ENCODE measurements at regions not wholly inside any gene's neighbourhood (a gene's known extent, or its start where the extent isn't known, plus 50 kb on each side); places are given as distances from the start of the nearest gene placed in this dataset.

- WGBS (ENCODE audit: insufficient coverage): 90% methylated on average over 4 of the region's 4 CpGs
- peaks cover 0 to 5% of the 10 kb centered on the region in 2 donors for H3K9me3 Mint-ChIP-seq
- Histone ChIP-seq H3K36me3 (ENCODE audit: control insufficient read depth, insufficient read depth, low read length) (no peaks in the 10 kb centered on the region), H3K4me1 (ENCODE audit: control insufficient read depth, insufficient read depth, low read length) (no peaks in the 10 kb centered on the region), H3K4me3 (ENCODE audit: low read length) (no peak overlapping the region), H3K9me3 (ENCODE audit: control insufficient read depth, insufficient read depth, low read length) (no peaks in the 10 kb centered on the region), H3K27ac (ENCODE audit: low read length) (no peak overlapping the region), H3K27me3 (ENCODE audit: control insufficient read depth, insufficient read depth, low read length) (no peaks in the 10 kb centered on the region)
- H3K27ac Mint-ChIP-seq: no peak overlapping the region
- no peaks in the 10 kb centered on the region for H3K4me1 Mint-ChIP-seq
- no peak for DNase-seq
- TF ChIP-seq, protein P1, sequence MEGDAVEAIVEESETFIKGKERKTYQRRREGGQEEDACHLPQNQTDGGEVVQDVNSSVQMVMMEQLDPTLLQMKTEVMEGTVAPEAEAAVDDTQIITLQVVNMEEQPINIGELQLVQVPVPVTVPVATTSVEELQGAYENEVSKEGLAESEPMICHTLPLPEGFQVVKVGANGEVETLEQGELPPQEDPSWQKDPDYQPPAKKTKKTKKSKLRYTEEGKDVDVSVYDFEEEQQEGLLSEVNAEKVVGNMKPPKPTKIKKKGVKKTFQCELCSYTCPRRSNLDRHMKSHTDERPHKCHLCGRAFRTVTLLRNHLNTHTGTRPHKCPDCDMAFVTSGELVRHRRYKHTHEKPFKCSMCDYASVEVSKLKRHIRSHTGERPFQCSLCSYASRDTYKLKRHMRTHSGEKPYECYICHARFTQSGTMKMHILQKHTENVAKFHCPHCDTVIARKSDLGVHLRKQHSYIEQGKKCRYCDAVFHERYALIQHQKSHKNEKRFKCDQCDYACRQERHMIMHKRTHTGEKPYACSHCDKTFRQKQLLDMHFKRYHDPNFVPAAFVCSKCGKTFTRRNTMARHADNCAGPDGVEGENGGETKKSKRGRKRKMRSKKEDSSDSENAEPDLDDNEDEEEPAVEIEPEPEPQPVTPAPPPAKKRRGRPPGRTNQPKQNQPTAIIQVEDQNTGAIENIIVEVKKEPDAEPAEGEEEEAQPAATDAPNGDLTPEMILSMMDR (IDR thresholded peaks at IDR 0.05): no peak
- no peaks in the 10 kb centered on the region for H3K27me3 Mint-ChIP-seq (ENCODE audit: low read depth in 2 of 2)
- no peaks in the 10 kb centered on the region for H3K36me3 Mint-ChIP-seq
- intact Hi-C loops (cut with micrococcal nuclease): no loop called here
- no peak overlapping the region for H3K4me3 Mint-ChIP-seq
- ATAC-seq: no peak
Measured at GRCh38 chr12:23004473-23005020, 379.6 kb downstream of the ETNK1 start.

DNA sequence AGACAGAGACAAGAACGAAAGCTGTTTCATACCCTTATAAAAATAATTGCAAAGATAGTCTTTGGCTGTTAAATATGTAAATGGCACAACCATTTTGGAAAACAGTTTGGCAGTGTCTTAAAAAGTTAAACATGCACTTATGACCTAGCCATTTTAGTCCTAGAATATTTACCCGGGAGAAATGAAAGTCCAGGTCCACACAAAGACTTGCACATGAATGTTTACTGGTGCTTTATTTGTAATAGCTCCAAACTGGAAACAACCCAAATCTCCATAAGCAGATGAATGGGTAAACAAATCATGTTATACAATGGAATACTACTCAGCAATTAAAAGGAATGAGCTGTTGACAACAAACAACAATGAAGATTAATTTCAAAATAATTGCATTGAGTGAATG lies 380.4 kb downstream of the ETNK1 start:
- Mint-ChIP-seq H3K4me3 (no peak overlapping the region), H3K27ac (no peak overlapping the region), H3K4me1 (no peaks in the 10 kb centered on the region), H3K27me3 (ENCODE audit: low read depth in 2 of 2) (no peaks in the 10 kb centered on the region), H3K36me3 (no peaks in the 10 kb centered on the region), H3K9me3 (peaks cover 0 to 5% of the 10 kb centered on the region in 2 donors)
- Histone ChIP-seq H3K4me3 (ENCODE audit: low read length) (no peak overlapping the region), H3K36me3 (ENCODE audit: control insufficient read depth, insufficient read depth, low read length) (no peaks in the 10 kb centered on the region), H3K27me3 (ENCODE audit: control insufficient read depth, insufficient read depth, low read length) (no peaks in the 10 kb centered on the region), H3K4me1 (ENCODE audit: control insufficient read depth, insufficient read depth, low read length) (no peaks in the 10 kb centered on the region), H3K9me3 (ENCODE audit: control insufficient read depth, insufficient read depth, low read length) (no peaks in the 10 kb centered on the region), H3K27ac (ENCODE audit: low read length) (no peak overlapping the region)
- intact Hi-C loops (cut with micrococcal nuclease): no loop called here
- ATAC-seq: no peak
- TF ChIP-seq, protein P1 (IDR thresholded peaks at IDR 0.05): no peak
- DNase-seq: no peak
- WGBS (ENCODE audit: insufficient coverage): 100% methylated on average over 1 of the region's 2 CpGs

DNA sequence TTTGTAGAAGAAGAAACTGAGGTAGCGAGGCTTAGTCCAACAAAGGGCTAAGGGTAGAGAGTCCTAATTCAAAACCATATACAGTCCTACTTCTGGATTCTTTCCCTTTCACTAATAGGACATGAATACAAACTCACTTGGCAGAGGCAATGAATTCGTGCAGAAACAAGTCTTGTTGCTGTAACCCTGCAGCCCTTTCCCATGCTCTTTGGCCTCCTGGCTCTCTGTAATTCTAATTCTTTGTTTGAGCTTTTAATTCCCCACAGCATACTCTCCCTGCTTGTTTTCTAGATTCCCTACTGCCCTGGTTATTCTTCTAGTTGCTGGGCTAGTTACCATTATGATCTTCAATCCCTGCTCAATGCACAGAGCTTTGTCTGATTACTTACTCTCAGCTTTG lies 381.4 kb downstream of the ETNK1 start:
- Histone ChIP-seq H3K27ac (ENCODE audit: low read length) (no peak overlapping the region), H3K36me3 (ENCODE audit: control insufficient read depth, insufficient read depth, low read length) (no peaks in the 10 kb centered on the region), H3K4me3 (ENCODE audit: low read length) (no peak overlapping the region), H3K4me1 (ENCODE audit: control insufficient read depth, insufficient read depth, low read length) (no peaks in the 10 kb centered on the region), H3K27me3 (ENCODE audit: control insufficient read depth, insufficient read depth, low read length) (no peaks in the 10 kb centered on the region), H3K9me3 (ENCODE audit: control insufficient read depth, insufficient read depth, low read length) (no peaks in the 10 kb centered on the region)
- no peaks in the 10 kb centered on the region for H3K27me3 Mint-ChIP-seq (ENCODE audit: low read depth in 2 of 2)
- no peak for DNase-seq
- H3K27ac Mint-ChIP-seq: no peak overlapping the region
- intact Hi-C loops (cut with micrococcal nuclease): no loop called here
- H3K36me3 Mint-ChIP-seq: no peaks in the 10 kb centered on the region
- no peak for ATAC-seq
- TF ChIP-seq, protein P1 (IDR thresholded peaks at IDR 0.05): no peak
- 59% methylated on average over 1 of the region's 2 CpGs for WGBS (ENCODE audit: insufficient coverage)
- H3K9me3 Mint-ChIP-seq: peaks cover 0 to 5% of the 10 kb centered on the region in 2 donors
- no peak overlapping the region for H3K4me3 Mint-ChIP-seq
- H3K4me1 Mint-ChIP-seq: no peaks in the 10 kb centered on the region

- no peak overlapping the region for H3K4me3 Mint-ChIP-seq
- H3K27me3 Mint-ChIP-seq (ENCODE audit: low read depth in 2 of 2): no peaks in the 10 kb centered on the region
- no peak for DNase-seq
Measured at GRCh38 chr12:23008623-23009022, 383.7 kb downstream of the ETNK1 start.

More at GRCh38 chr12:23008623-23009022, 383.7 kb downstream of the ETNK1 start:
- H3K27me3 ChIP-seq (ENCODE audit: control insufficient read depth, insufficient read depth, low read length): no peaks in the 10 kb centered on the region
- H3K4me3 ChIP-seq (ENCODE audit: low read length): no peak overlapping the region
- H3K4me1 Mint-ChIP-seq: no peaks in the 10 kb centered on the region
- H3K4me1 ChIP-seq (ENCODE audit: control insufficient read depth, insufficient read depth, low read length): no peaks in the 10 kb centered on the region
- H3K27ac Mint-ChIP-seq: no peak overlapping the region
- peaks cover 2 to 3% of the 10 kb centered on the region in 2 donors for H3K9me3 Mint-ChIP-seq
- H3K36me3 ChIP-seq (ENCODE audit: control insufficient read depth, insufficient read depth, low read length): no peaks in the 10 kb centered on the region
- no peak overlapping the region for H3K27ac ChIP-seq (ENCODE audit: low read length)
- TF ChIP-seq, protein P1 (IDR thresholded peaks at IDR 0.05): no peak
- H3K36me3 Mint-ChIP-seq: no peaks in the 10 kb centered on the region
- no peaks in the 10 kb centered on the region for H3K9me3 ChIP-seq (ENCODE audit: control insufficient read depth, insufficient read depth, low read length)
- intact Hi-C loops (cut with micrococcal nuclease): no loop called here
- no peak for ATAC-seq
- 72% methylated on average over 5 of the region's 5 CpGs for WGBS (ENCODE audit: insufficient coverage)
